Islet of Langerhans (tissue), 1 donor: ENCODE measurements at regions not wholly inside any gene's neighbourhood (a gene's known extent, or its start where the extent isn't known, plus 50 kb on each side); places are given as distances from the start of the nearest gene placed in this dataset.
"Not testable (repeated sequence)": the region's sequence is repeated elsewhere in the genome, so short reads cannot be mapped to it uniquely, and the experiment has no call there.

Experiments
- FAIRE-seq: peaks from one replicate; lab custom pipeline; 2011; peaks lifted over from hg19 to GRCh38; lab: Jason Lieb, UNC

GRCh38 chr10:6721964-6722615 lies 142.0 kb upstream of the PRKCQ start:
- FAIRE-seq: no peak

GRCh38 chr10:6721480-6721879 lies 141.4 kb upstream of the PRKCQ start:
- no peak for FAIRE-seq

- no peak for FAIRE-seq
Observed at GRCh38 chr10:6719561-6719960, 139.5 kb upstream of the PRKCQ start.

- FAIRE-seq: no peak
Observed at GRCh38 chr10:6718550-6718949, 138.5 kb upstream of the PRKCQ start.

- no peak for FAIRE-seq
Observed at GRCh38 chr10:6716516-6716915, 136.4 kb upstream of the PRKCQ start.

- FAIRE-seq: no peak
Observed at GRCh38 chr10:6713716-6714115, 133.6 kb upstream of the PRKCQ start.

GRCh38 chr10:6713120-6713519 lies 133.0 kb upstream of the PRKCQ start:
- FAIRE-seq: no peak

- no peak for FAIRE-seq
Observed at GRCh38 chr10:6711881-6712280, 131.8 kb upstream of the PRKCQ start.

- no peak for FAIRE-seq
Observed at GRCh38 chr10:6711408-6711841, 131.3 kb upstream of the PRKCQ start.

GRCh38 chr10:6707352-6707751 lies 127.3 kb upstream of the PRKCQ start:
- no peak for FAIRE-seq

GRCh38 chr10:6706725-6707124 lies 126.6 kb upstream of the PRKCQ start:
- no peak for FAIRE-seq

GRCh38 chr10:6704896-6705295 lies 124.8 kb upstream of the PRKCQ start:
- FAIRE-seq: no peak

GRCh38 chr10:6702833-6703232 lies 122.8 kb upstream of the PRKCQ start:
- not testable (repeated sequence) for FAIRE-seq

- FAIRE-seq: no peak
Observed at GRCh38 chr10:6702030-6702429, 122.0 kb upstream of the PRKCQ start.

GRCh38 chr10:6701289-6701688 lies 121.2 kb upstream of the PRKCQ start:
- no peak for FAIRE-seq

GRCh38 chr10:6700066-6700465 lies 120.0 kb upstream of the PRKCQ start:
- FAIRE-seq: no peak

- no peak for FAIRE-seq
Observed at GRCh38 chr10:6699336-6699735, 119.3 kb upstream of the PRKCQ start.

- FAIRE-seq: no peak
Observed at GRCh38 chr10:6695519-6695918, 115.4 kb upstream of the PRKCQ start.

GRCh38 chr10:6694447-6695140 lies 114.5 kb upstream of the PRKCQ start:
- FAIRE-seq: no peak

GRCh38 chr10:6692856-6693255 lies 112.8 kb upstream of the PRKCQ start:
- FAIRE-seq: no peak

- FAIRE-seq: no peak
Observed at GRCh38 chr10:6692103-6692502, 112.0 kb upstream of the PRKCQ start.

GRCh38 chr10:6689036-6689435 lies 109.0 kb upstream of the PRKCQ start:
- no peak for FAIRE-seq

GRCh38 chr10:6680735-6681134 lies 100.7 kb upstream of the PRKCQ start:
- FAIRE-seq: no peak

GRCh38 chr10:6678956-6679355 lies 98.9 kb upstream of the PRKCQ start:
- no peak for FAIRE-seq
